ENCODE measurements at regions not wholly inside any gene's neighbourhood (a gene's known extent, or its start where the extent isn't known, plus 50 kb on each side); places are given as distances from the start of the nearest gene placed in this dataset.

- H2AFZ ChIP-seq (ENCODE audit: low read length): no peak overlapping the region
- no peak overlapping the region for H3K4me2 ChIP-seq (ENCODE audit: low read depth, low read length)
- no peak overlapping the region for H3K9ac ChIP-seq (ENCODE audit: low read length)
- H3F3A ChIP-seq (ENCODE audit: insufficient read depth, low read length): no peaks in the 10 kb centered on the region
- no peak for DNase-seq
- no peaks in the 10 kb centered on the region for H3K9me2 ChIP-seq (replicated peaks; ENCODE audit: insufficient read depth, low read length)
- no peak overlapping the region for H3K4me3 ChIP-seq (ENCODE audit: low read length)
- no peaks in the 10 kb centered on the region for H3K36me3 ChIP-seq (replicated peaks; ENCODE audit: insufficient read depth, low read length)
- no peak overlapping the region for H3K27ac ChIP-seq (ENCODE audit: low read length)
- H3K27me3 ChIP-seq (replicated peaks; ENCODE audit: insufficient read depth, low read length): no peaks in the 10 kb centered on the region
- no peaks in the 10 kb centered on the region for H3K4me1 ChIP-seq (ENCODE audit: low read length)
- no peaks in the 10 kb centered on the region for H3K9me3 ChIP-seq (replicated peaks; ENCODE audit: insufficient read depth, low read length)
- TF ChIP-seq, protein P1, sequence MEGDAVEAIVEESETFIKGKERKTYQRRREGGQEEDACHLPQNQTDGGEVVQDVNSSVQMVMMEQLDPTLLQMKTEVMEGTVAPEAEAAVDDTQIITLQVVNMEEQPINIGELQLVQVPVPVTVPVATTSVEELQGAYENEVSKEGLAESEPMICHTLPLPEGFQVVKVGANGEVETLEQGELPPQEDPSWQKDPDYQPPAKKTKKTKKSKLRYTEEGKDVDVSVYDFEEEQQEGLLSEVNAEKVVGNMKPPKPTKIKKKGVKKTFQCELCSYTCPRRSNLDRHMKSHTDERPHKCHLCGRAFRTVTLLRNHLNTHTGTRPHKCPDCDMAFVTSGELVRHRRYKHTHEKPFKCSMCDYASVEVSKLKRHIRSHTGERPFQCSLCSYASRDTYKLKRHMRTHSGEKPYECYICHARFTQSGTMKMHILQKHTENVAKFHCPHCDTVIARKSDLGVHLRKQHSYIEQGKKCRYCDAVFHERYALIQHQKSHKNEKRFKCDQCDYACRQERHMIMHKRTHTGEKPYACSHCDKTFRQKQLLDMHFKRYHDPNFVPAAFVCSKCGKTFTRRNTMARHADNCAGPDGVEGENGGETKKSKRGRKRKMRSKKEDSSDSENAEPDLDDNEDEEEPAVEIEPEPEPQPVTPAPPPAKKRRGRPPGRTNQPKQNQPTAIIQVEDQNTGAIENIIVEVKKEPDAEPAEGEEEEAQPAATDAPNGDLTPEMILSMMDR (IDR thresholded peaks at IDR 0.05; ENCODE audit: low read length): no peak
- TF ChIP-seq EZH2phosphoT487 (IDR thresholded peaks at IDR 0.05; ENCODE audit: low read length) (no peak), EZH2 (optimal IDR thresholded peaks at IDR 0.05; ENCODE audit: low read depth, low read length) (no peak)
- H4K20me1 ChIP-seq (ENCODE audit: insufficient read depth, low read length): no peaks in the 10 kb centered on the region
- no peaks in the 10 kb centered on the region for H3K79me2 ChIP-seq (ENCODE audit: low read length)
Observed at GRCh38 chr3:67192466-67192865, 194.4 kb downstream of the KBTBD8 start.

DNA sequence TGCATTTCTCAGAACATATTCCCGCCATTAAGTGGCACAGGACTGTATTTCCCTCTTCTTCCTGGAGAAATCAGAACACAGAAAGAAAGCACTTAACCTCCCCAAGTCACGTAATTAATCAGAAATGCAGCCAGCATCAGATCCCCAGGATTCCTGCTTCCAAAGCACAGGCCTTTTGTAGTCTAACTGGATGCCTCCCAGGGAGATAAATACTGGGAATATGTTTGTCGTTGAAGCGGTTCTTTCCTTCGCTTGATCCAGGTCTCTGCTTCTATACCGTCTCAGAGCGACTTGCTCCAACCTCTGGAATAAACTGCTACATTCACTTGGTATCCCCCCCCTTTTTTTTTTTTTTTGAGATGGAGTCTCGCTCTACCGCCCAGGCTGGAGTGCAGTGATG is 198.6 kb downstream of the KBTBD8 start:
- no peak for TF ChIP-seq EZH2 (optimal IDR thresholded peaks at IDR 0.05; ENCODE audit: low read depth, low read length)
- TF ChIP-seq, protein P1 (IDR thresholded peaks at IDR 0.05; ENCODE audit: low read length): no peak
- no peak for TF ChIP-seq EZH2phosphoT487 (IDR thresholded peaks at IDR 0.05; ENCODE audit: low read length)
- Histone ChIP-seq H3K27ac (ENCODE audit: low read length) (no peak overlapping the region), H3K9ac (ENCODE audit: low read length) (no peak overlapping the region), H3K4me1 (ENCODE audit: low read length) (no peaks in the 10 kb centered on the region), H2AFZ (ENCODE audit: low read length) (no peak overlapping the region), H3K9me3 (replicated peaks; ENCODE audit: insufficient read depth, low read length) (no peaks in the 10 kb centered on the region), H3K4me2 (ENCODE audit: low read depth, low read length) (no peak overlapping the region), H4K20me1 (ENCODE audit: insufficient read depth, low read length) (no peaks in the 10 kb centered on the region), H3K36me3 (replicated peaks; ENCODE audit: insufficient read depth, low read length) (no peaks in the 10 kb centered on the region), H3K79me2 (ENCODE audit: low read length) (no peaks in the 10 kb centered on the region), H3K4me3 (ENCODE audit: low read length) (no peak overlapping the region), H3K27me3 (replicated peaks; ENCODE audit: insufficient read depth, low read length) (no peaks in the 10 kb centered on the region), H3K9me2 (replicated peaks; ENCODE audit: insufficient read depth, low read length) (no peaks in the 10 kb centered on the region), H3F3A (ENCODE audit: insufficient read depth, low read length) (no peaks in the 10 kb centered on the region)
- no peak for DNase-seq

DNA sequence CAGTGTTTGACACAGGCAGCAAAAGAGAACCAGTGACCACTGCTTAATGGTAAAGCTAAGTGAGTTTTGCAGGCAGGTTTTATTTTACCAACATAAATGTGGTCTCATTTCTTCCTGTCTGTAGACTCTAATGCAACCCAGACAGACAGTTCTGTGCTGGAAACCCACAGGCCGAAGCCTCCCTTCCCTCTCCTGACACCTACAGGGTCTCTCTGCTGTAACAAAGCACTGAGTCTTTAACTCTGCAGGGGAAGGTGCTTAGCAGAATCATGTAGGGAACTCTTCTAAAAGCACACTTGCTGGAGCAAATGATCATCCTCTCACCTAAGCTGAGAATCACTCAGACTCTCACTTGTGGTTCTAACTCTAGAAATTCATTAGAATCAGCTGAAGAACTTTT is 200.3 kb downstream of the KBTBD8 start:
- H3K4me3 ChIP-seq (ENCODE audit: low read length): no peak overlapping the region
- no peaks in the 10 kb centered on the region for H3K79me2 ChIP-seq (ENCODE audit: low read length)
- H4K20me1 ChIP-seq (ENCODE audit: insufficient read depth, low read length): no peaks in the 10 kb centered on the region
- no peak for TF ChIP-seq EZH2phosphoT487 (IDR thresholded peaks at IDR 0.05; ENCODE audit: low read length)
- TF ChIP-seq, protein P1 (IDR thresholded peaks at IDR 0.05; ENCODE audit: low read length): no peak
- TF ChIP-seq EZH2 (optimal IDR thresholded peaks at IDR 0.05; ENCODE audit: low read depth, low read length): no peak
- no peak overlapping the region for H2AFZ ChIP-seq (ENCODE audit: low read length)
- H3K27me3 ChIP-seq (replicated peaks; ENCODE audit: insufficient read depth, low read length): no peaks in the 10 kb centered on the region
- H3K27ac ChIP-seq (ENCODE audit: low read length): no peak overlapping the region
- H3K9ac ChIP-seq (ENCODE audit: low read length): no peak overlapping the region
- DNase-seq: no peak
- no peak overlapping the region for H3K4me2 ChIP-seq (ENCODE audit: low read depth, low read length)
- no peaks in the 10 kb centered on the region for H3F3A ChIP-seq (ENCODE audit: insufficient read depth, low read length)
- H3K9me2 ChIP-seq (replicated peaks; ENCODE audit: insufficient read depth, low read length): no peaks in the 10 kb centered on the region
- no peaks in the 10 kb centered on the region for H3K36me3 ChIP-seq (replicated peaks; ENCODE audit: insufficient read depth, low read length)
- H3K9me3 ChIP-seq (replicated peaks; ENCODE audit: insufficient read depth, low read length): no peaks in the 10 kb centered on the region
- H3K4me1 ChIP-seq (ENCODE audit: low read length): no peaks in the 10 kb centered on the region

All from MM.1S (cell line).